ENCODE measurements at regions not wholly inside any gene's neighbourhood (a gene's known extent, or its start where the extent isn't known, plus 50 kb on each side); places are given as distances from the start of the nearest gene placed in this dataset.
A peak's percentile ranks its signal among the peaks of the same experiment; 100 is the strongest.

- ATAC-seq = peak; percentile 39
- DNase-seq (ENCODE audit: low spot score) = no peak
Measured at GRCh38 chr2:136058262-136058661, 59.7 kb downstream of the CXCR4 start.

More at GRCh38 chr2:136058262-136058661, 59.7 kb downstream of the CXCR4 start:
- H3K36me3 Mint-ChIP-seq = no peaks in the 10 kb centered on the region
- TF ChIP-seq FOXK1 (CRISPR knock-in tag; IDR thresholded peaks at IDR 0.05) = no peak
- TF ChIP-seq OVOL2 (CRISPR knock-in tag; IDR thresholded peaks at IDR 0.05; ENCODE audit: borderline replicate concordance) = no peak
- TF ChIP-seq ZBTB43 (CRISPR knock-in tag; IDR thresholded peaks at IDR 0.05) = no peak
- TF ChIP-seq NR3C1 (CRISPR knock-in tag; conservative IDR thresholded peaks at IDR 0.05; ENCODE audit: low read depth) = no peak
- TF ChIP-seq IRF2 (CRISPR knock-in tag; IDR thresholded peaks at IDR 0.05; ENCODE audit: borderline replicate concordance, low read depth) = no peak
- TF ChIP-seq JUN (CRISPR knock-in tag; IDR thresholded peaks at IDR 0.05) = no peak
- no peak for TF ChIP-seq TEAD1 (CRISPR knock-in tag; IDR thresholded peaks at IDR 0.05)
- no peak for TF ChIP-seq TCF7 (CRISPR knock-in tag; IDR thresholded peaks at IDR 0.05; ENCODE audit: low read depth)
- TF ChIP-seq, protein P1, sequence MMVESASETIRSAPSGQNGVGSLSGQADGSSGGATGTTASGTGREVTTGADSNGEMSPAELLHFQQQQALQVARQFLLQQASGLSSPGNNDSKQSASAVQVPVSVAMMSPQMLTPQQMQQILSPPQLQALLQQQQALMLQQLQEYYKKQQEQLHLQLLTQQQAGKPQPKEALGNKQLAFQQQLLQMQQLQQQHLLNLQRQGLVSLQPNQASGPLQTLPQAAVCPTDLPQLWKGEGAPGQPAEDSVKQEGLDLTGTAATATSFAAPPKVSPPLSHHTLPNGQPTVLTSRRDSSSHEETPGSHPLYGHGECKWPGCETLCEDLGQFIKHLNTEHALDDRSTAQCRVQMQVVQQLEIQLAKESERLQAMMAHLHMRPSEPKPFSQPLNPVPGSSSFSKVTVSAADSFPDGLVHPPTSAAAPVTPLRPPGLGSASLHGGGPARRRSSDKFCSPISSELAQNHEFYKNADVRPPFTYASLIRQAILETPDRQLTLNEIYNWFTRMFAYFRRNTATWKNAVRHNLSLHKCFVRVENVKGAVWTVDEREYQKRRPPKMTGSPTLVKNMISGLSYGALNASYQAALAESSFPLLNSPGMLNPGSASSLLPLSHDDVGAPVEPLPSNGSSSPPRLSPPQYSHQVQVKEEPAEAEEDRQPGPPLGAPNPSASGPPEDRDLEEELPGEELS (CRISPR knock-in tag; IDR thresholded peaks at IDR 0.05) = no peak
- no peak for TF ChIP-seq ZNF317 (CRISPR knock-in tag; IDR thresholded peaks at IDR 0.05; ENCODE audit: borderline replicate concordance, low read depth)
- no peak for TF ChIP-seq NR2C2 (CRISPR knock-in tag; IDR thresholded peaks at IDR 0.05)
- TF ChIP-seq SOX15 (CRISPR knock-in tag; IDR thresholded peaks at IDR 0.05) = no peak
- no peak for TF ChIP-seq ZNF121 (CRISPR knock-in tag; IDR thresholded peaks at IDR 0.05)
- TF ChIP-seq EMX1 (CRISPR knock-in tag; IDR thresholded peaks at IDR 0.05) = no peak
- no peak for TF ChIP-seq ZBTB21 (CRISPR knock-in tag; IDR thresholded peaks at IDR 0.05; ENCODE audit: borderline replicate concordance)
- TF ChIP-seq STAT6 (CRISPR knock-in tag; conservative IDR thresholded peaks at IDR 0.05; ENCODE audit: low read depth) = no peak
- no peak for TF ChIP-seq E2F4 (CRISPR knock-in tag; IDR thresholded peaks at IDR 0.05; ENCODE audit: borderline replicate concordance, low read depth)
- no peak for TF ChIP-seq CREB1 (CRISPR knock-in tag; IDR thresholded peaks at IDR 0.05)
- TF ChIP-seq E2F1 (CRISPR knock-in tag; IDR thresholded peaks at IDR 0.05) = no peak
- no peak for TF ChIP-seq HMGA2 (CRISPR knock-in tag; IDR thresholded peaks at IDR 0.05)
- ChIA-PET POLR2A (no interaction called here), CTCF (interaction anchor here (1.1 to 1.7 kb wide), 2 partner anchors 61 to 145 kb away, joined by 3 to 5 read pairs; no protein-coding TSS in a partner anchor)
- H3K27ac Mint-ChIP-seq = no peak overlapping the region
- H3K27me3 Mint-ChIP-seq (ENCODE audit: low read depth) = no peaks in the 10 kb centered on the region
- H3K4me3 Mint-ChIP-seq = no peak overlapping the region
- peaks cover 13% of the 10 kb centered on the region for H3K4me1 Mint-ChIP-seq
- peaks cover 4% of the 10 kb centered on the region for H3K9me3 Mint-ChIP-seq

All from WTC11 (cell line).